Panc1 (cell line): ENCODE measurements at regions not wholly inside any gene's neighbourhood (a gene's known extent, or its start where the extent isn't known, plus 50 kb on each side); places are given as distances from the start of the nearest gene placed in this dataset.

Experiments used
- ATAC-seq: fragments of 200-7000 bp; cut with Tn5 transposase; 2 replicates; pipeline ENCODE4 v1.9.1; 2020; ENCODE audit warnings: mild to moderate bottlenecking, moderate library complexity
- BruUV-seq: library from RNA; stranded (reverse); fragments of 400-500 nt; replicated peaks from 2 replicates; lab custom pipeline; 2021; lab: Mats Ljungman, UMichigan
- CTCF ChIA-PET: fragments of 300-600 bp; sonication (Branson Sonifier 250); formaldehyde crosslinking; loops from one replicate; lab custom pipeline; 2022; ENCODE audit warnings: antibody characterized with exemption; lab: Charles Lee
- POLR2A ChIA-PET: fragments of 300-600 bp; sonication (Branson Sonifier 250); formaldehyde crosslinking; loops from one replicate; lab custom pipeline; 2022; ENCODE audit warnings: antibody characterized with exemption; lab: Charles Lee
- DNase-seq: peaks from one replicate; pipeline ENCODE4 v3.0.0-alpha.2; 2010; ENCODE audit warnings: low read depth, low spot score
- H3K27ac ChIP-seq: 2 replicates; pipeline ENCODE4 v1.5.1; 2011; ENCODE audit warnings: mild to moderate bottlenecking, low read length, inconsistent platforms
- H3K27me3 ChIP-seq: fragments of 200-500 bp; sonication (Bioruptor generic); 2 replicates; pipeline ENCODE4 v1.6.0; 2014; ENCODE audit warnings: low read length, inconsistent platforms; ENCODE audit not compliant: control insufficient read depth, insufficient read depth
- H3K36me3 ChIP-seq: fragments of 200-500 bp; sonication (Bioruptor generic); 2 replicates; pipeline ENCODE4 v1.5.1; 2014; ENCODE audit warnings: inconsistent platforms, mild to moderate bottlenecking, low read length, moderate library complexity; ENCODE audit not compliant: control insufficient read depth, insufficient read depth
- H3K4me1 ChIP-seq: 2 replicates; pipeline ENCODE4 v1.5.1; 2011; ENCODE audit warnings: inconsistent platforms, mild to moderate bottlenecking, low read length, moderate library complexity; ENCODE audit not compliant: control insufficient read depth, insufficient read depth
- H3K4me3 ChIP-seq, 2 experiments: 2 replicates each; pipeline ENCODE4 v1.5.1; 2011 to 2012; ENCODE audit warnings: low read depth in 2 of 2, low read length in 2 of 2, mild to moderate bottlenecking in 2 of 2, inconsistent platforms in 1 of 2, moderate library complexity in 1 of 2
- H3K9me3 ChIP-seq: fragments of 200-500 bp; sonication (Bioruptor generic); 2 replicates; pipeline ENCODE4 v1.5.1; 2014; ENCODE audit warnings: low read depth, mild to moderate bottlenecking, inconsistent platforms, low read length, moderate library complexity; ENCODE audit not compliant: control insufficient read depth, insufficient read depth
- CTCF ChIP-seq: fragments of 450-650 bp; IDR thresholded peaks from 2 replicates; pipeline ENCODE4 v1.5.1; 2017; ENCODE audit warnings: mild to moderate bottlenecking
- POLR2AphosphoS5 ChIP-seq: IDR thresholded peaks from 2 replicates; pipeline ENCODE4 v1.6.1; 2012; ENCODE audit warnings: mild to moderate bottlenecking, low read depth, low read length, moderate library complexity
- REST ChIP-seq, 2 experiments: IDR thresholded peaks; 2 replicates each; pipeline ENCODE4 v1.6.1; 2011 to 2012; ENCODE audit warnings: low read depth in 2 of 2, control low read depth in 1 of 2, low read length in 1 of 2, mild to moderate bottlenecking in 1 of 2, moderate library complexity in 1 of 2; ENCODE audit not compliant: insufficient read depth in 1 of 2
- SIN3A ChIP-seq: IDR thresholded peaks from 2 replicates; pipeline ENCODE4 v1.6.1; 2012; ENCODE audit warnings: low read depth, mild to moderate bottlenecking, low read length, moderate library complexity, borderline replicate concordance; ENCODE audit not compliant: insufficient read depth
- TCF7L2 ChIP-seq: IDR thresholded peaks from 2 replicates; pipeline ENCODE4 v1.6.1; 2011; ENCODE audit warnings: mild to moderate bottlenecking, low read depth, low read length, inconsistent platforms
- in situ Hi-C: cut with HindIII; loops from 2 replicates; pipeline ENCODE4 v1.10.0; 2016; ENCODE audit warnings: low sequenced_read_pairs, low pct_unique_long_range_greater_than_20kb
- intact Hi-C: fragments of 100-400 bp; cut with micrococcal nuclease; formaldehyde crosslinking; loops from one replicate; pipeline ENCODE4 v1.10.0; 2022; ENCODE audit not compliant: unreplicated experiment

- no peak for ATAC-seq
- Histone ChIP-seq H3K27me3 (no peaks in the 10 kb centered on the region), H3K4me1 (no peaks in the 10 kb centered on the region), H3K27ac (no peak overlapping the region), H3K36me3 (no peaks in the 10 kb centered on the region), H3K9me3 (no peaks in the 10 kb centered on the region), H3K4me3 (no peak overlapping the region)
- ChIA-PET POLR2A (no interaction called here), CTCF (no interaction called here)
- no TSS peak for BruUV-seq
- no peak for DNase-seq
- in situ Hi-C loops, result no loop called here
- intact Hi-C loops, result no loop called here
- no peak for TF ChIP-seq SIN3A
- no peak for TF ChIP-seq TCF7L2
Observed at GRCh38 chr7:93029056-93029455, 88.7 kb downstream of the SAMD9 start.

- intact Hi-C loops (no loop called here), in situ Hi-C loops (no loop called here)
- Histone ChIP-seq H3K4me1 (no peaks in the 10 kb centered on the region), H3K27ac (no peak overlapping the region), H3K9me3 (no peaks in the 10 kb centered on the region), H3K27me3 (no peaks in the 10 kb centered on the region), H3K36me3 (no peaks in the 10 kb centered on the region), H3K4me3 (no peak overlapping the region)
- no peak for DNase-seq
- ChIA-PET POLR2A (no interaction called here), CTCF (no interaction called here)
- no peak for TF ChIP-seq CTCF
- ATAC-seq, result no peak
- no TSS peak for BruUV-seq
Observed at GRCh38 chr7:93028610-93029009, 89.2 kb downstream of the SAMD9 start.

- Histone ChIP-seq H3K4me1 (no peaks in the 10 kb centered on the region), H3K4me3 (no peak overlapping the region), H3K36me3 (no peaks in the 10 kb centered on the region), H3K27me3 (no peaks in the 10 kb centered on the region), H3K27ac (no peak overlapping the region; the same call in 1 of the 2 replicates), H3K9me3 (no peaks in the 10 kb centered on the region)
- CTCF ChIA-PET, result no interaction called here
- no TSS peak for BruUV-seq
- no peak for TF ChIP-seq POLR2AphosphoS5
- TF ChIP-seq TCF7L2, result no peak
- no peak for TF ChIP-seq REST (IDR thresholded peaks at IDR 0.05; ENCODE audit: insufficient read depth in 1 of 2, low read depth in 2 of 2, low read length in 1 of 2)
- TF ChIP-seq CTCF, result no peak
- TF ChIP-seq SIN3A, result no peak
- intact Hi-C loops, result no loop called here
- DNase-seq (no peak), ATAC-seq (no peak)
- POLR2A ChIA-PET, result no interaction called here
- in situ Hi-C loops, result no loop called here
Observed at GRCh38 chr7:93027044-93027443, 90.7 kb downstream of the SAMD9 start.
